Endothelial cell of umbilical vein (primary cell): ENCODE measurements at regions not wholly inside any gene's neighbourhood (a gene's known extent, or its start where the extent isn't known, plus 50 kb on each side); places are given as distances from the start of the nearest gene placed in this dataset.

Experiments
- BruUV-seq: library from RNA; stranded (reverse); fragments of 400-500 nt; replicated peaks from 2 replicates; lab custom pipeline; 2021; lab: Mats Ljungman, UMichigan
- CTCF ChIA-PET: fragments of 300-600, 350-600 bp; sonication (Branson Sonifier 250); formaldehyde crosslinking; loops from one replicate; lab custom pipeline; 2021; ENCODE audit warnings: antibody characterized with exemption, inconsistent platforms; lab: Charles Lee
- POLR2A ChIA-PET: fragments of 300-600, 350-600 bp; sonication (Branson Sonifier 250); formaldehyde crosslinking; loops from one replicate; lab custom pipeline; 2021; ENCODE audit warnings: antibody characterized with exemption, inconsistent platforms; lab: Charles Lee
- DNase-seq: peaks from one replicate; pipeline ENCODE4 v3.0.0-alpha.2; 2011; ENCODE audit warnings: low read depth, low spot score
- FAIRE-seq: peaks from 2 replicates; lab custom pipeline; 2011; peaks lifted over from hg19 to GRCh38; lab: Jason Lieb, UNC
- H2AFZ ChIP-seq: 2 replicates; pipeline ENCODE4 v1.6.0; 2012; ENCODE audit warnings: low read depth, low read length, control low read depth, inconsistent platforms
- H3K27ac ChIP-seq: 2 replicates; pipeline ENCODE4 v1.5.1; 2011; ENCODE audit warnings: low read depth, mild to moderate bottlenecking, control low read depth, low read length, moderate library complexity; ENCODE audit not compliant: insufficient read depth
- H3K27me3 ChIP-seq, 2 experiments: 2 replicates each; pipeline versions ENCODE4 v1.6.0 to v1.6.1; 2011; ENCODE audit warnings: low read length in 2 of 2, mixed read lengths in 1 of 2; ENCODE audit not compliant: control insufficient read depth in 2 of 2, insufficient read depth in 2 of 2
- H3K36me3 ChIP-seq, 2 experiments: 2 replicates in 1 of 2; 3 replicates in 1 of 2; pipeline ENCODE4 v1.5.1; 2011; ENCODE audit warnings: low read length in 2 of 2, mild to moderate bottlenecking in 1 of 2, moderate library complexity in 1 of 2; ENCODE audit not compliant: control insufficient read depth in 2 of 2, insufficient read depth in 2 of 2; ENCODE audit errors: extremely low read depth in 1 of 2
- H3K4me1 ChIP-seq: 3 replicates; pipeline ENCODE4 v1.5.1; 2011; ENCODE audit warnings: mild to moderate bottlenecking, low read length; ENCODE audit not compliant: control insufficient read depth, insufficient read depth; ENCODE audit errors: extremely low read depth
- H3K4me2 ChIP-seq: 2 replicates; pipeline ENCODE4 v1.6.1; 2011; ENCODE audit warnings: low read length, control low read depth, mixed read lengths; ENCODE audit not compliant: insufficient read depth
- H3K4me3 ChIP-seq, 3 experiments: fragments of 200-600 bp in 1 of 3; sonication (generic), shearing (Covaris generic) in 1 of 3; replicated peaks in 1 of 3; 2 replicates each; pipeline ENCODE4 v1.5.1; 2011 to 2016; ENCODE audit warnings: control low read depth in 3 of 3, low read length in 3 of 3, mild to moderate bottlenecking in 2 of 3, inconsistent platforms in 1 of 3, low read depth in 1 of 3, moderate library complexity in 1 of 3; ENCODE audit not compliant: insufficient read depth in 1 of 3
- H3K79me2 ChIP-seq: 2 replicates; pipeline ENCODE4 v1.6.0; 2012; ENCODE audit warnings: low read length, inconsistent platforms; ENCODE audit not compliant: control insufficient read depth, insufficient read depth
- H3K9ac ChIP-seq: replicated peaks from 2 replicates; pipeline ENCODE3; 2011; ENCODE audit warnings: low read length, control low read depth; ENCODE audit not compliant: insufficient read depth; ENCODE audit errors: extremely low read depth
- H3K9me1 ChIP-seq: replicated peaks from 3 replicates; pipeline ENCODE4 v1.6.0; 2011; ENCODE audit warnings: mild to moderate bottlenecking, low read length; ENCODE audit not compliant: control insufficient read depth, insufficient read depth; ENCODE audit errors: extremely low read depth
- H3K9me3 ChIP-seq: replicated peaks from 2 replicates; pipeline ENCODE4 v1.5.1; 2012; ENCODE audit warnings: low read length, inconsistent platforms; ENCODE audit not compliant: control insufficient read depth, insufficient read depth
- H4K20me1 ChIP-seq: replicated peaks from 2 replicates; pipeline ENCODE3; 2011; ENCODE audit warnings: mild to moderate bottlenecking, low read length; ENCODE audit not compliant: control insufficient read depth, insufficient read depth; ENCODE audit errors: extremely low read depth
- EZH2 ChIP-seq: IDR thresholded peaks from 2 replicates; pipeline ENCODE4 v1.6.1; 2012; ENCODE audit warnings: borderline replicate concordance, low read depth, mild to moderate bottlenecking, moderate library complexity, low read length, inconsistent platforms; ENCODE audit not compliant: severe bottlenecking
- FOS ChIP-seq: IDR thresholded peaks from 2 replicates; pipeline ENCODE4 v1.6.1; 2011; ENCODE audit warnings: mild to moderate bottlenecking, low read length, moderate library complexity, borderline replicate concordance; ENCODE audit not compliant: insufficient read depth
- GATA2 ChIP-seq: IDR thresholded peaks from 2 replicates; pipeline ENCODE4 v1.7.0; 2011; ENCODE audit warnings: low read depth, mild to moderate bottlenecking, moderate library complexity, mixed read lengths, low read length; ENCODE audit not compliant: insufficient read length, insufficient read depth
- JUN ChIP-seq: IDR thresholded peaks from 2 replicates; pipeline ENCODE4 v1.6.1; 2011; ENCODE audit warnings: borderline replicate concordance, low read depth; ENCODE audit not compliant: insufficient read length, insufficient read depth
- MYC ChIP-seq: IDR thresholded peaks from one replicate; pipeline ENCODE4 v1.6.1; 2011; ENCODE audit warnings: mild to moderate bottlenecking, low read depth, low read length
- POLR2A ChIP-seq: IDR thresholded peaks from 2 replicates; pipeline ENCODE4 v1.6.1; 2012; ENCODE audit warnings: low read depth, mild to moderate bottlenecking, control low read depth, low read length
- POLR2AphosphoS5 ChIP-seq: IDR thresholded peaks from 2 replicates; pipeline ENCODE4 v1.6.1; 2012; ENCODE audit warnings: low read depth, mild to moderate bottlenecking, control low read depth, low read length, moderate library complexity; ENCODE audit not compliant: insufficient read depth
- dilution Hi-C: fragments of 300-500 bp; cut with MboI; formaldehyde crosslinking; loops from one replicate; pipeline ENCODE4 v1.15.0; 2019; ENCODE audit warnings: low sequenced_read_pairs; ENCODE audit not compliant: extremely low pct_ligation_motif_present
- intact Hi-C: fragments of 100-400 bp; cut with micrococcal nuclease; formaldehyde crosslinking; loops from one replicate; pipeline ENCODE4 v1.10.0; 2022
- TF ChIP-seq, protein P1 (sequence below), 2 donors: IDR thresholded peaks; 1 replicate in 1 of 2; 2 replicates in 1 of 2; pipeline ENCODE4 v1.5.1; 2011; ENCODE audit warnings: low read length in 2 of 2, mild to moderate bottlenecking in 2 of 2, moderate library complexity in 2 of 2, control low read depth in 1 of 2, inconsistent platforms in 1 of 2, low read depth in 1 of 2; ENCODE audit not compliant: insufficient read depth in 1 of 2; ENCODE audit errors: extremely low read depth in 1 of 2
- TF ChIP-seq, protein P2 (sequence below): IDR thresholded peaks from 2 replicates; pipeline ENCODE4 v1.6.1; 2011; ENCODE audit not compliant: insufficient read depth, insufficient read length

DNA sequence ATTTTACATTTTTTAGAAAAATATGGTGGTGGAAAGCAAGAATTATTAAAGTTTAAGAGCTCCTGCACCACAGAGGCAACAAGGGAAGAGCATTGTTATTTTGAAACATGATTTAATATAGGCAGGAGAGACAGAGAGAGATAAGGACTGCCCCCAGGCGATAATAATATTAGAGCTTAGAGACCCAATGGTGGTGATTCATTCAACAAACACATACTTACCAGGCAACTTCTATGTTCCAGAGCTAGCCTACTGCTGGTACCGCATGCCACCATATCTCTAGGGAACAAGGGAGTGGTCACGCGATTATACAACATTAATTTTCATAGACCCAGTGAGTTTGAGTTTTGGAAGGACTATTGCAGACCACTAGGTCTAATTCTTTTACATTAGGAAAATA lies 327.8 kb upstream of the SOX11 start:
- no peak overlapping the region for H3K27ac ChIP-seq
- ChIA-PET CTCF (interaction anchor here (1.3 kb wide), 1 partner anchor 287 kb away, joined by 4 read pairs; no protein-coding TSS in a partner anchor), POLR2A (no interaction called here)
- no peak overlapping the region for H3K9ac ChIP-seq
- dilution Hi-C loops, result no loop called here
- intact Hi-C loops, result loop anchor here (5.0 kb wide), 1 partner anchor 583 kb away; no protein-coding TSS in a partner anchor
- H3K4me3 ChIP-seq, result no peak overlapping the region
- TF ChIP-seq FOS (no peak), POLR2A (no peak), JUN (no peak), MYC (no peak), EZH2 (no peak), POLR2AphosphoS5 (no peak), GATA2 (no peak)
- TF ChIP-seq, protein P1, sequence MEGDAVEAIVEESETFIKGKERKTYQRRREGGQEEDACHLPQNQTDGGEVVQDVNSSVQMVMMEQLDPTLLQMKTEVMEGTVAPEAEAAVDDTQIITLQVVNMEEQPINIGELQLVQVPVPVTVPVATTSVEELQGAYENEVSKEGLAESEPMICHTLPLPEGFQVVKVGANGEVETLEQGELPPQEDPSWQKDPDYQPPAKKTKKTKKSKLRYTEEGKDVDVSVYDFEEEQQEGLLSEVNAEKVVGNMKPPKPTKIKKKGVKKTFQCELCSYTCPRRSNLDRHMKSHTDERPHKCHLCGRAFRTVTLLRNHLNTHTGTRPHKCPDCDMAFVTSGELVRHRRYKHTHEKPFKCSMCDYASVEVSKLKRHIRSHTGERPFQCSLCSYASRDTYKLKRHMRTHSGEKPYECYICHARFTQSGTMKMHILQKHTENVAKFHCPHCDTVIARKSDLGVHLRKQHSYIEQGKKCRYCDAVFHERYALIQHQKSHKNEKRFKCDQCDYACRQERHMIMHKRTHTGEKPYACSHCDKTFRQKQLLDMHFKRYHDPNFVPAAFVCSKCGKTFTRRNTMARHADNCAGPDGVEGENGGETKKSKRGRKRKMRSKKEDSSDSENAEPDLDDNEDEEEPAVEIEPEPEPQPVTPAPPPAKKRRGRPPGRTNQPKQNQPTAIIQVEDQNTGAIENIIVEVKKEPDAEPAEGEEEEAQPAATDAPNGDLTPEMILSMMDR (IDR thresholded peaks at IDR 0.05; ENCODE audit: extremely low read depth in 1 of 2, insufficient read depth in 1 of 2, low read depth in 1 of 2, low read length in 2 of 2), result no peak
- TF ChIP-seq, protein P2, sequence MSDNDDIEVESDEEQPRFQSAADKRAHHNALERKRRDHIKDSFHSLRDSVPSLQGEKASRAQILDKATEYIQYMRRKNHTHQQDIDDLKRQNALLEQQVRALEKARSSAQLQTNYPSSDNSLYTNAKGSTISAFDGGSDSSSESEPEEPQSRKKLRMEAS, result no peak
- H4K20me1 ChIP-seq, result no peaks in the 10 kb centered on the region
- H3K4me1 ChIP-seq, result no peaks in the 10 kb centered on the region
- H3K27me3 ChIP-seq, result no peaks in the 10 kb centered on the region
- DNase-seq (no peak), FAIRE-seq (no peak)
- no peaks in the 10 kb centered on the region for H3K9me1 ChIP-seq
- no peaks in the 10 kb centered on the region for H3K36me3 ChIP-seq
- no peak overlapping the region for H3K4me2 ChIP-seq
- no TSS peak for BruUV-seq
- peaks cover 2% of the 10 kb centered on the region for H3K9me3 ChIP-seq
- H2AFZ ChIP-seq, result no peak overlapping the region
- H3K79me2 ChIP-seq, result no peaks in the 10 kb centered on the region
